ENCODE measurements at regions not wholly inside any gene's neighbourhood (a gene's known extent, or its start where the extent isn't known, plus 50 kb on each side); places are given as distances from the start of the nearest gene placed in this dataset.

- TF ChIP-seq POLR2A (IDR thresholded peaks at IDR 0.05; ENCODE audit: low read length) (no peak), GATA1 (IDR thresholded peaks at IDR 0.05; ENCODE audit: low read depth, low read length) (no peak)
- no peak for DNase-seq
Observed at GRCh38 chr9:129462360-129462759, 158.5 kb downstream of the C9orf50 start.

- TF ChIP-seq POLR2A (IDR thresholded peaks at IDR 0.05; ENCODE audit: low read length) (peak; percentile 32), GATA1 (IDR thresholded peaks at IDR 0.05; ENCODE audit: low read depth, low read length) (no peak)
Observed at GRCh38 chr9:129460323-129461261, 160.3 kb downstream of the C9orf50 start.

GRCh38 chr9:129459547-129460322 lies 161.2 kb downstream of the C9orf50 start:
- DNase-seq: no peak
- TF ChIP-seq POLR2A (IDR thresholded peaks at IDR 0.05; ENCODE audit: low read length) (no peak), GATA1 (IDR thresholded peaks at IDR 0.05; ENCODE audit: low read depth, low read length) (no peak)

More at GRCh38 chr9:129460323-129461261, 160.3 kb downstream of the C9orf50 start:
- DNase-seq: peak; percentile 62 to 85

DNA sequence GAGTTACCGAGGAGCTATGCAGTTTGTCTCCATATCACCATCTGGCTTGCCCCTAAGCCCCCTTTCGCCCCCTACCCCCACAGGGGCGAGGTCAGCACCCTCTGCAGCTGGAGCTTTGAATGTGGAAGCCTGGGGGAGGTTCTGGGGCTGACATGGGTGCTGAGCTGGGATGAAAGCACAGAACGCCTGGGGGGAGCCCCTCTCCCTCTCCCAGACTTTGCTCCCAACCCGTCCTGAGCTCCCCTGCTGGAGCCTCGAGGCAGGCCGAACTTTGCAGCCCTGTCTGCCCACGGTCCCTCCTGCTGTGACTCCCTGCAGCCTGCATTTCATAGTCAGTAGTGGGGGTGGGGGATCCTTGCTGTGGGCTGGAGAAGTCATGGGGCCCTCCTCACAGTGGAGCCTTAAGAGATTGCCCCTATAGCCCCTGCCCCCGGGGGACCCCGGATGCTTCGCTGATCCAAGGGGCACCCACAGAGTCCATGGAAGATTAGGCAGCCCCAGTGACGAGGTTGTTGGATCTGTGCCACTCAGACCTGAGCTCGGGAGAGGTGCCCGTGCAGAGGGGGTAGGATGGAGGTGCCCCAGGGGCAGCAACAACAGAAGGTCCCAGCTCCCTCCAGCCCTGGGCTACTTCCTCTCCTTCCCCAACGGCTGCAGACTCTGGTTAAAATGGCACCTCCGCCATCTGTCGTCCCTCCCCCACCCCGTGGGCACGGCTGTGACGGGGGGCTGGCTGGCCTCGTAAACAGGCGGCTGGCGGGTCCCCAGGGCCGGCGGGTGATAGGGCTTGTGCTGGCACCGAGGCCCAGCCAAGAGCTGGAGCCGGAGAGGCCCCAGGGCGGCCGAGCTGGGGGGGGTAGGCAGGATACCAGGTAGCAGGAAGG lies 162.0 kb downstream of the C9orf50 start:
- no peak for DNase-seq
- TF ChIP-seq GATA1 (IDR thresholded peaks at IDR 0.05; ENCODE audit: low read depth, low read length) (no peak), POLR2A (IDR thresholded peaks at IDR 0.05; ENCODE audit: low read length) (no peak)

DNA sequence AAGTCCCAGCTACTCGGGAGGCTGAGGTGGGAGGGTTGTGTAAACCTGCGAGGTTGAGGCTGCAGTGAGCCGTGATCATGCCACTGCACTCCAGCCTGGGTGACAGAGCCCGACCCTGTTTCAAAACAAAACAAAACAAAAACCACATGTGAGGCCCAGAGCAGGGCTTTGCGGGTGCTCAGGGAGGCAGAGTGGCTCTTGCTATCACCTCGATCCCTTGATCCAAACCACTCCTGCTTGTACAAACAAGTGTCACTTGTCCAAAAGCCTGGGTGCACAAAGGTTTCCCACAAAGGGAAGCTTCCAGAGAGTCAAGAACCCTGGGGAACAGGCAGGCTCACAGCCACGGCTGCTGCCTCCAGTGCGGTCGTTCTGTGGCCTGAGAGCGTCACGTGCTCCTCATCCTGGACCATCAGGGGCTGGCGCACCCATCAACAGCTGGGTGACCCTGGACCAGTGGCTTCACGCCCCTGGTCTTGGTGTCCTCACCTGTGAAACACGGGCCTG lies 162.7 kb downstream of the C9orf50 start:
- TF ChIP-seq POLR2A (IDR thresholded peaks at IDR 0.05; ENCODE audit: low read length) (no peak), GATA1 (IDR thresholded peaks at IDR 0.05; ENCODE audit: low read depth, low read length) (no peak)
- no peak for DNase-seq

GRCh38 chr9:129457325-129457779 lies 163.5 kb downstream of the C9orf50 start:
- no peak for DNase-seq
- TF ChIP-seq POLR2A (IDR thresholded peaks at IDR 0.05; ENCODE audit: low read length) (no peak), GATA1 (IDR thresholded peaks at IDR 0.05; ENCODE audit: low read depth, low read length) (no peak)

DNA sequence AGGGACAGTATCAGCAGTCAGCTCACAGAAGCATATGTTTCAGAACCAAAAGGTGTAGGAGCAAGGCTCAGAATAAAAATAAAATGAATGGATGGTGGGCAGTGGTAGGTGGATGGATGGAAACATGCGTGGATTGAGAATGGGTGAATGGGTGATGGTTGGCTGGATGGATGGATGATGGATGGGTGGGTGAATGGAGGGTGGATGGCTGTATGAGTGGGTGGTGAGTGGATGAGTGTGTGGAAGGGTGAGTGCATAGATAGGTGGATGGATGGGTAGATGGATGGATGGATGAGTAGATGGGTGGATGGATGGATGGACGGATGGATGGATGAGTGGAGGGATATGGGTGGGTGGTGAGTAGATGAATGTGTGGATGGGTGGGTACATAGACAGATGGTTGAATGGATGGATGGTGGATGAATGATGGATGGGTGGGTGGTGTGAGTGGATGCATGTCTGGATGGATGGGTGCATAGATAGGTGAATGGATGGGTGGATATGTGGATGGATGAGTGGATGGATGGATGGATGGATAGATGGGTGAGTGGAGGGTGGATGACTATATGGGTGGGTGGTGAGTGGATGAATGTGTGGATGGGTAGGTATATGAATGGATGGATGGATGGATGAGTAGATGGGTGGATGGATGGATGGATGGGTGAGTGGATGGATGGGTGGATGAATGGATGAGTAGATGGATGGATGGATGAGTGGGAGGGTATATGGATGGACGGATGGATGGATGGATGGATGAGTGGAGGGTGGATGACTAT lies 164.2 kb downstream of the C9orf50 start:
- TF ChIP-seq POLR2A (IDR thresholded peaks at IDR 0.05; ENCODE audit: low read length) (no peak), GATA1 (IDR thresholded peaks at IDR 0.05; ENCODE audit: low read depth, low read length) (no peak)
- no peak for DNase-seq

GRCh38 chr9:129455151-129455995 lies 165.5 kb downstream of the C9orf50 start:
- DNase-seq: no peak
- no peak for TF ChIP-seq GATA1 (IDR thresholded peaks at IDR 0.05; ENCODE audit: low read depth, low read length)
- TF ChIP-seq POLR2A (IDR thresholded peaks at IDR 0.05; ENCODE audit: low read length): no peak

DNA sequence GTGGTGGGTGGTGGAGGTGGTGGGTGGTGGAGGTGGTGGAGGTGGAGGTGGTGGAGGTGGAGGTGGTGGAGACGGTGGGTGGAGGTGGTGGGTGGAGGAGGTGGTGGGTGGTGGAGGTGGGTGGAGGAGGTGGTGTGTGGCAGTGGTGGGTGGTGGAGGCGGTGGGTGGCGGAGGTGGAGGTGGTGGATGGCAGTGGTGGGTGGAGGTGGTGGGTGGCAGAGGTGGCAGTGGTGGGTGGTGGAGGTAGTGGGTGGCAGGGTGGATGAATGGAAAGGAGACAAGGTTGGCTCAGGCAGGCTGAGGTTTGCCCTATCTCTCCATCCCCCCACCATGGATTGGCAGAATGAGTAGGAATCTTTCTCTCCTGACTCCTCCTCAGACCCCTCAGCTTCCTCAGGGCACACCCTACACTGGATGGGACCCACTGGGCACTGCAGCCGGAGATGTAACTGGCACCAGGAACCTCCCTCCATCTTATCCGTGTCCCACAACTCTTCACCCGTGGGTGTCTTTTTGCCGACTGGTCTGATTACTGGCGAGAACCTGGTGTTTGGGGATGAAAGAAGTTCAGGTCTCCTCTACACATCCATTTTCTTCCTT lies 166.3 kb downstream of the C9orf50 start:
- no peak for DNase-seq
- TF ChIP-seq POLR2A (IDR thresholded peaks at IDR 0.05; ENCODE audit: low read length): no peak
- no peak for TF ChIP-seq GATA1 (IDR thresholded peaks at IDR 0.05; ENCODE audit: low read depth, low read length)

GRCh38 chr9:129453734-129454133 lies 167.2 kb downstream of the C9orf50 start:
- no peak for DNase-seq
- TF ChIP-seq GATA1 (IDR thresholded peaks at IDR 0.05; ENCODE audit: low read depth, low read length) (no peak), POLR2A (IDR thresholded peaks at IDR 0.05; ENCODE audit: low read length) (no peak)

- no peak for DNase-seq
- TF ChIP-seq POLR2A (IDR thresholded peaks at IDR 0.05; ENCODE audit: low read length) (no peak), GATA1 (IDR thresholded peaks at IDR 0.05; ENCODE audit: low read depth, low read length) (no peak)
Observed at GRCh38 chr9:129451669-129452068, 169.2 kb downstream of the C9orf50 start.

Data from erythroblast (primary cell).